ENCODE measurements at regions not wholly inside any gene's neighbourhood (a gene's known extent, or its start where the extent isn't known, plus 50 kb on each side); places are given as distances from the start of the nearest gene placed in this dataset.
A peak's percentile ranks its signal among the peaks of the same experiment; 100 is the strongest.

GRCh38 chr1:195866091-195866780 lies 742.0 kb downstream of the KCNT2 start:
- ATAC-seq (no peak), DNase-seq (ENCODE audit: low read depth, low spot score) (no peak)
- Histone ChIP-seq H3K4me2 (ENCODE audit: low read length) (no peak overlapping the region), H3K4me1 (ENCODE audit: control insufficient read depth in 1 of 2, insufficient read depth in 2 of 2, low read length in 2 of 2) (no peaks in the 10 kb centered on the region), H2AFZ (ENCODE audit: low read depth, low read length, poor library complexity, severe bottlenecking) (no peak overlapping the region), H4K20me1 (ENCODE audit: insufficient read depth) (no peaks in the 10 kb centered on the region), H3K4me3 (replicated peaks in 1 of 2; ENCODE audit: low read depth in 1 of 2, low read length in 2 of 2) (no peak overlapping the region), H3K36me3 (ENCODE audit: control insufficient read depth in 1 of 2, insufficient read depth in 2 of 2, low read length in 2 of 2) (no peaks in the 10 kb centered on the region), H3K27me3 (ENCODE audit: insufficient read depth, low read length) (no peaks in the 10 kb centered on the region), H3K79me2 (ENCODE audit: insufficient read depth, low read length) (no peaks in the 10 kb centered on the region), H3K9me2 (ENCODE audit: insufficient read depth) (no peaks in the 10 kb centered on the region), H3K27ac (ENCODE audit: low read depth, low read length) (no peak overlapping the region), H3K9me3 (ENCODE audit: control insufficient read depth in 1 of 2, insufficient read depth in 1 of 2, low read depth in 1 of 2, low read length in 2 of 2) (no peaks in the 10 kb centered on the region), H3K9ac (ENCODE audit: low read length) (no peak overlapping the region)
- TF ChIP-seq RAD21 (IDR thresholded peaks at IDR 0.05; ENCODE audit: low read depth) (no peak), ELF1 (IDR thresholded peaks at IDR 0.05; ENCODE audit: borderline replicate concordance, low read depth) (no peak), EGR1 (IDR thresholded peaks at IDR 0.05; ENCODE audit: low read depth) (no peak), ATF3 (IDR thresholded peaks at IDR 0.05) (no peak), TCF7L2 (IDR thresholded peaks at IDR 0.05; ENCODE audit: borderline replicate concordance, extremely low read depth, insufficient read depth, insufficient read length) (no peak), JUND (IDR thresholded peaks at IDR 0.05) (no peak), POLR2A (IDR thresholded peaks at IDR 0.05; ENCODE audit: borderline replicate concordance, extremely low read depth, insufficient read depth, insufficient read length) (no peak), CEBPB (IDR thresholded peaks at IDR 0.05; ENCODE audit: low read depth) (no peak), EZH2 (IDR thresholded peaks at IDR 0.05) (no peak), POLR2AphosphoS5 (IDR thresholded peaks at IDR 0.05; ENCODE audit: low read depth, low read length) (no peak)
- RAD21 ChIA-PET (ENCODE audit: low non-redundant PET in 1 of 2, low total read pairs in 2 of 2, uncharacterized antibody in 2 of 2, unreplicated experiment in 2 of 2) = no interaction called here
- BruUV-seq (replicated peaks) = no TSS peak
- POLR2A ChIA-PET = no interaction called here
- intact Hi-C loops (cut with micrococcal nuclease) = no loop called here
- CTCF ChIA-PET = interaction anchor here (1.1 kb wide), 1 partner anchor 20 kb away, joined by 4 read pairs; no protein-coding TSS in a partner anchor

- Histone ChIP-seq H3K4me3 (replicated peaks in 1 of 2; ENCODE audit: low read depth in 1 of 2, low read length in 2 of 2) (no peak overlapping the region), H3K9ac (ENCODE audit: low read length) (no peak overlapping the region), H3K36me3 (ENCODE audit: control insufficient read depth in 1 of 2, insufficient read depth in 2 of 2, low read length in 2 of 2) (no peaks in the 10 kb centered on the region), H2AFZ (ENCODE audit: low read depth, low read length, poor library complexity, severe bottlenecking) (peak overlapping the region; percentile 7), H3K4me1 (ENCODE audit: control insufficient read depth in 1 of 2, insufficient read depth in 2 of 2, low read length in 2 of 2) (no peaks in the 10 kb centered on the region), H4K20me1 (ENCODE audit: insufficient read depth) (no peaks in the 10 kb centered on the region), H3K9me3 (ENCODE audit: control insufficient read depth in 1 of 2, insufficient read depth in 1 of 2, low read depth in 1 of 2, low read length in 2 of 2) (no peaks in the 10 kb centered on the region), H3K9me2 (ENCODE audit: insufficient read depth) (no peaks in the 10 kb centered on the region), H3K4me2 (ENCODE audit: low read length) (no peak overlapping the region), H3K27me3 (ENCODE audit: insufficient read depth, low read length) (no peaks in the 10 kb centered on the region), H3K79me2 (ENCODE audit: insufficient read depth, low read length) (no peaks in the 10 kb centered on the region), H3K27ac (ENCODE audit: low read depth, low read length) (no peak overlapping the region)
- POLR2A ChIA-PET = no interaction called here
- CTCF ChIA-PET = no interaction called here
- DNase-seq (ENCODE audit: low read depth, low spot score) (no peak), ATAC-seq (no peak)
- RAD21 ChIA-PET (ENCODE audit: low non-redundant PET in 1 of 2, low total read pairs in 2 of 2, uncharacterized antibody in 2 of 2, unreplicated experiment in 2 of 2) = no interaction called here
- TF ChIP-seq ZBTB33 (IDR thresholded peaks at IDR 0.05; ENCODE audit: extremely low read depth, insufficient replicate concordance, low read length) = no peak
- TF ChIP-seq TCF7L2 (IDR thresholded peaks at IDR 0.05; ENCODE audit: borderline replicate concordance, extremely low read depth, insufficient read depth, insufficient read length) = no peak
- TF ChIP-seq ZNF274 (IDR thresholded peaks at IDR 0.05; ENCODE audit: low read depth, low read length) = no peak
- no peak for TF ChIP-seq CBX3 (IDR thresholded peaks at IDR 0.05; ENCODE audit: low read depth)
- TF ChIP-seq SIN3A (IDR thresholded peaks at IDR 0.05; ENCODE audit: low read depth) = no peak
- BruUV-seq (replicated peaks) = no TSS peak
- intact Hi-C loops (cut with micrococcal nuclease) = no loop called here
Measured at GRCh38 chr1:195851804-195852203, 756.4 kb downstream of the KCNT2 start.

Measured in HCT116 (cell line).